ENCODE measurements at regions not wholly inside any gene's neighbourhood (a gene's known extent, or its start where the extent isn't known, plus 50 kb on each side); places are given as distances from the start of the nearest gene placed in this dataset.

- Mint-ChIP-seq H3K36me3 (ENCODE audit: low read depth) (no peaks in the 10 kb centered on the region), H3K4me1 (no peaks in the 10 kb centered on the region), H3K4me3 (no peak overlapping the region), H3K9me3 (peaks cover 4% of the 10 kb centered on the region), H3K27me3 (no peaks in the 10 kb centered on the region), H3K27ac (no peak overlapping the region)
- ATAC-seq (replicated peaks): no peak
Measured at GRCh38 chr4:57234252-57234775, 124.1 kb upstream of the IGFBP7 start.

- Mint-ChIP-seq H3K4me1 (no peaks in the 10 kb centered on the region), H3K36me3 (ENCODE audit: low read depth) (no peaks in the 10 kb centered on the region), H3K9me3 (peaks cover 4% of the 10 kb centered on the region), H3K27ac (no peak overlapping the region), H3K4me3 (no peak overlapping the region), H3K27me3 (peaks cover 4% of the 10 kb centered on the region)
- ATAC-seq (replicated peaks): no peak
Measured at GRCh38 chr4:57233386-57233785, 123.2 kb upstream of the IGFBP7 start.

GRCh38 chr4:57231781-57232180 is 121.6 kb upstream of the IGFBP7 start:
- no peak for ATAC-seq (replicated peaks)
- Mint-ChIP-seq H3K4me3 (no peak overlapping the region), H3K4me1 (no peaks in the 10 kb centered on the region), H3K27me3 (peaks cover 10% of the 10 kb centered on the region), H3K9me3 (peaks cover 4% of the 10 kb centered on the region), H3K27ac (no peak overlapping the region), H3K36me3 (ENCODE audit: low read depth) (no peaks in the 10 kb centered on the region)

GRCh38 chr4:57220734-57221133 is 110.5 kb upstream of the IGFBP7 start:
- Mint-ChIP-seq H3K27me3 (no peaks in the 10 kb centered on the region), H3K9me3 (no peaks in the 10 kb centered on the region), H3K4me3 (no peak overlapping the region), H3K27ac (no peak overlapping the region), H3K4me1 (no peaks in the 10 kb centered on the region), H3K36me3 (ENCODE audit: low read depth) (no peaks in the 10 kb centered on the region)
- ATAC-seq (replicated peaks): no peak

- H3K36me3 Mint-ChIP-seq (ENCODE audit: low read depth): no peaks in the 10 kb centered on the region
- no peak for ATAC-seq (replicated peaks)
- H3K9me3 Mint-ChIP-seq: no peaks in the 10 kb centered on the region
- H3K27me3 Mint-ChIP-seq: no peaks in the 10 kb centered on the region
- no peak overlapping the region for H3K4me3 Mint-ChIP-seq
- no peak overlapping the region for H3K27ac Mint-ChIP-seq
- no peaks in the 10 kb centered on the region for H3K4me1 Mint-ChIP-seq
Measured at GRCh38 chr4:57220172-57220571, 110.0 kb upstream of the IGFBP7 start.

GRCh38 chr4:57219431-57219830 is 109.2 kb upstream of the IGFBP7 start:
- no peaks in the 10 kb centered on the region for H3K27me3 Mint-ChIP-seq
- H3K36me3 Mint-ChIP-seq (ENCODE audit: low read depth): no peaks in the 10 kb centered on the region
- H3K4me3 Mint-ChIP-seq: no peak overlapping the region
- no peak for ATAC-seq (replicated peaks)
- no peak overlapping the region for H3K27ac Mint-ChIP-seq
- no peaks in the 10 kb centered on the region for H3K9me3 Mint-ChIP-seq
- H3K4me1 Mint-ChIP-seq: no peaks in the 10 kb centered on the region

- ATAC-seq (replicated peaks): no peak
- H3K4me1 Mint-ChIP-seq: no peaks in the 10 kb centered on the region
- no peaks in the 10 kb centered on the region for H3K36me3 Mint-ChIP-seq (ENCODE audit: low read depth)
- H3K4me3 Mint-ChIP-seq: no peak overlapping the region
- no peaks in the 10 kb centered on the region for H3K27me3 Mint-ChIP-seq
- no peaks in the 10 kb centered on the region for H3K9me3 Mint-ChIP-seq
- H3K27ac Mint-ChIP-seq: no peak overlapping the region
Measured at GRCh38 chr4:57214654-57215411, 104.6 kb upstream of the IGFBP7 start.

- Mint-ChIP-seq H3K27ac (no peak overlapping the region), H3K36me3 (ENCODE audit: low read depth) (no peaks in the 10 kb centered on the region), H3K4me3 (no peak overlapping the region), H3K27me3 (peaks cover 8% of the 10 kb centered on the region), H3K9me3 (no peaks in the 10 kb centered on the region), H3K4me1 (no peaks in the 10 kb centered on the region)
- ATAC-seq (replicated peaks): no peak
Measured at GRCh38 chr4:57211131-57211530, 100.9 kb upstream of the IGFBP7 start.

GRCh38 chr4:57206172-57206571 is 96.0 kb upstream of the IGFBP7 start:
- no peak for ATAC-seq (replicated peaks)
- Mint-ChIP-seq H3K4me1 (no peaks in the 10 kb centered on the region), H3K27me3 (peaks cover 17% of the 10 kb centered on the region), H3K27ac (no peak overlapping the region), H3K4me3 (no peak overlapping the region), H3K36me3 (ENCODE audit: low read depth) (no peaks in the 10 kb centered on the region), H3K9me3 (no peaks in the 10 kb centered on the region)

- Mint-ChIP-seq H3K9me3 (no peaks in the 10 kb centered on the region), H3K4me1 (no peaks in the 10 kb centered on the region), H3K36me3 (ENCODE audit: low read depth) (no peaks in the 10 kb centered on the region), H3K27me3 (peaks cover 17% of the 10 kb centered on the region), H3K4me3 (no peak overlapping the region), H3K27ac (no peak overlapping the region)
- ATAC-seq (replicated peaks): no peak
Measured at GRCh38 chr4:57205580-57205979, 95.4 kb upstream of the IGFBP7 start.

- Mint-ChIP-seq H3K4me3 (no peak overlapping the region), H3K36me3 (ENCODE audit: low read depth) (no peaks in the 10 kb centered on the region), H3K4me1 (no peaks in the 10 kb centered on the region), H3K27me3 (peaks cover 24% of the 10 kb centered on the region), H3K9me3 (no peaks in the 10 kb centered on the region), H3K27ac (no peak overlapping the region)
- ATAC-seq (replicated peaks): no peak
Measured at GRCh38 chr4:57200799-57201327, 90.7 kb upstream of the IGFBP7 start.

- no peak for ATAC-seq (replicated peaks)
- H3K27me3 Mint-ChIP-seq: peaks cover 25% of the 10 kb centered on the region
Measured at GRCh38 chr4:57199267-57199666, 89.1 kb upstream of the IGFBP7 start.

GRCh38 chr4:57195622-57196021 is 85.4 kb upstream of the IGFBP7 start:
- Mint-ChIP-seq H3K27me3 (peaks cover 35% of the 10 kb centered on the region), H3K36me3 (ENCODE audit: low read depth) (no peaks in the 10 kb centered on the region), H3K4me1 (no peaks in the 10 kb centered on the region), H3K27ac (no peak overlapping the region), H3K9me3 (no peaks in the 10 kb centered on the region), H3K4me3 (no peak overlapping the region)
- ATAC-seq (replicated peaks): no peak

More at GRCh38 chr4:57199267-57199666, 89.1 kb upstream of the IGFBP7 start:
- Mint-ChIP-seq H3K27ac (no peak overlapping the region), H3K9me3 (no peaks in the 10 kb centered on the region), H3K4me3 (no peak overlapping the region), H3K4me1 (no peaks in the 10 kb centered on the region), H3K36me3 (ENCODE audit: low read depth) (no peaks in the 10 kb centered on the region)

GRCh38 chr4:57194068-57194611 is 84.0 kb upstream of the IGFBP7 start:
- Mint-ChIP-seq H3K27me3 (peaks cover 29% of the 10 kb centered on the region), H3K4me3 (no peak overlapping the region), H3K36me3 (ENCODE audit: low read depth) (no peaks in the 10 kb centered on the region), H3K27ac (no peak overlapping the region), H3K9me3 (no peaks in the 10 kb centered on the region), H3K4me1 (no peaks in the 10 kb centered on the region)
- no peak for ATAC-seq (replicated peaks)

- ATAC-seq (replicated peaks): no peak
- no peaks in the 10 kb centered on the region for H3K36me3 Mint-ChIP-seq (ENCODE audit: low read depth)
Measured at GRCh38 chr4:57193209-57193810, 83.1 kb upstream of the IGFBP7 start.

More at GRCh38 chr4:57193209-57193810, 83.1 kb upstream of the IGFBP7 start:
- Mint-ChIP-seq H3K4me3 (no peak overlapping the region), H3K9me3 (no peaks in the 10 kb centered on the region), H3K27me3 (peaks cover 29% of the 10 kb centered on the region), H3K27ac (no peak overlapping the region), H3K4me1 (no peaks in the 10 kb centered on the region)

Measured in activated T-helper 17 cell treated with anti-CD3 and anti-CD28 coated beads, Interleukin-2, amount 50 U/mL, for 72 hours (primary cell).